Ovary (tissue), 7 donors: ENCODE measurements at regions not wholly inside any gene's neighbourhood (a gene's known extent, or its start where the extent isn't known, plus 50 kb on each side); places are given as distances from the start of the nearest gene placed in this dataset.

Experiments used
- DNase-seq, 5 donors: peaks; one replicate each; pipeline ENCODE4 v3.0.0-alpha.2; 2019 to 2020
- H3K27ac ChIP-seq, 2 donors: fragments of 200-600 bp; one replicate each; pipeline versions ENCODE4 v1.5.1 to v1.8.0; 2019 to 2022
- H3K27me3 ChIP-seq: fragments of 200-600 bp; one replicate; pipeline ENCODE4 v1.8.0; 2022
- H3K36me3 ChIP-seq: fragments of 200-600 bp; sonication (generic); one replicate; pipeline ENCODE4 v1.5.1; 2019
- H3K4me1 ChIP-seq: one replicate; pipeline ENCODE4 v1.8.1; 2013; ENCODE audit warnings: mild to moderate bottlenecking, moderate library complexity; ENCODE audit not compliant: insufficient read depth
- H3K4me3 ChIP-seq: fragments of 200-600 bp; sonication (generic); one replicate; pipeline ENCODE4 v1.5.1; 2017
- H3K9me3 ChIP-seq, 2 donors: fragments of 200-600 bp in 1 of 2; sonication (generic) in 1 of 2; one replicate each; pipeline versions ENCODE4 v1.5.1 to v1.8.1; 2013 to 2019; ENCODE audit warnings: mild to moderate bottlenecking in 1 of 2, moderate library complexity in 1 of 2
- CTCF ChIP-seq, 3 donors: fragments of 450-650 bp in 2 of 3; fragments of 200-600 bp in 1 of 3; IDR thresholded peaks; one replicate each; pipeline versions ENCODE4 v1.5.1 to v1.8.0; 2016 to 2022; ENCODE audit warnings: antibody characterized with exemption in 3 of 3, mild to moderate bottlenecking in 1 of 3
- EP300 ChIP-seq: sonication (generic); formaldehyde crosslinking; IDR thresholded peaks from one replicate; pipeline ENCODE4 v1.6.1; 2017; ENCODE audit warnings: antibody characterized with exemption
- POLR2A ChIP-seq: fragments of 450-650 bp; IDR thresholded peaks from one replicate; pipeline ENCODE4 v1.6.1; 2017; ENCODE audit warnings: antibody characterized with exemption, mild to moderate bottlenecking, moderate library complexity
- WGBS, 3 donors: extraction: QIAGEN DNeasy Blood & Tissue Kit in 1 of 3; methylation state at CpG; one replicate each; pipeline versions ENCODE4 v1.1.5 to v1.1.7; 2013 to 2017; 5-methylcytosine and 5-hydroxymethylcytosine counted together
- intact Hi-C, 4 donors: fragments of 100-400 bp; cut with DNase I; formaldehyde crosslinking; loops; one replicate each; pipeline versions ENCODE4 v1.11.0 to v1.15.1; 2022 to 2023
- donor health status: DM: no; HTN: no; CAD: no; lungs with moderate emphysema.
- donor health status: DM: no; HTN: no; CAD: no.
- donor health status: Bipolar disorder and iron deficiency.
- donor health status: DM: no; HTN: no; CAD: no.
- donor health status: DM: yes; HTN: yes; CAD: no.

- no peak overlapping the region for H3K27ac ChIP-seq
- WGBS, 3 donors, result 52 to 81% (median 68%) methylated on average over 2 of the region's 2 CpGs
- intact Hi-C loops, result no loop called here
Observed at GRCh38 chr5:158270996-158271554, 412.1 kb upstream of the CLINT1 start.

DNA sequence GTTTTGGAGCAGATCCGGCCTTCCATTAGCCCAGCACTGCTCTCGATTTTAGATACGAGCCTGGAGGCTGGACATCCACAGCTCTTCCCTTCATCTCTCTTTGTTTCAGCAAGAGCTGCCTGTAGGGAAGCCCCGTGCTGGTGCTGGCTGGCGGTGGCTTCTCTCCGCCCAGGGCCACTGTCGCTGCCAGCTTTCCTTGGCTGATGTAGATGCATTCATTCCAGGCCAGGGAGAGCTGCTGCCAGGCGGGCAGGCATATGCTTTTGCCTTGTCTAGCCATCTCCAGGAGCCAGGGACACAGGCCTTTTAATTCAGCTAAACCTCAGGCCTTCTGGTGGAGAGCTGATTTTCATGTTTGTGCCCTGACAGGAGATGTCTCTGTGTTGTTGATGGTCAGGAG lies 409.3 kb upstream of the CLINT1 start:
- DNase-seq, result no peak
- no peak overlapping the region for H3K4me3 ChIP-seq
- H3K4me1 ChIP-seq, result no peaks in the 10 kb centered on the region
- intact Hi-C loops, result no loop called here
- no peak overlapping the region for H3K27ac ChIP-seq
- TF ChIP-seq CTCF (IDR thresholded peaks at IDR 0.05), result no peak
- no peak for TF ChIP-seq EP300
- TF ChIP-seq POLR2A, result no peak
- WGBS, 3 donors, result 90 to 96% (median 95%) methylated on average over 8 of the region's 8 CpGs
- no peaks in the 10 kb centered on the region for H3K9me3 ChIP-seq
- no peaks in the 10 kb centered on the region for H3K36me3 ChIP-seq
- H3K27me3 ChIP-seq, result no peaks in the 10 kb centered on the region

More at GRCh38 chr5:158270996-158271554, 412.1 kb upstream of the CLINT1 start:
- no peak for TF ChIP-seq POLR2A
- no peak for TF ChIP-seq CTCF (IDR thresholded peaks at IDR 0.05)
- no peak for DNase-seq
- Histone ChIP-seq H3K4me3 (no peak overlapping the region), H3K27me3 (no peaks in the 10 kb centered on the region), H3K9me3 (no peaks in the 10 kb centered on the region), H3K36me3 (no peaks in the 10 kb centered on the region), H3K4me1 (no peaks in the 10 kb centered on the region)

GRCh38 chr5:158267228-158267627 lies 408.3 kb upstream of the CLINT1 start:
- no peak overlapping the region for H3K27ac ChIP-seq
- H3K36me3 ChIP-seq, result no peaks in the 10 kb centered on the region
- intact Hi-C loops, result no loop called here
- H3K9me3 ChIP-seq, result no peaks in the 10 kb centered on the region
- TF ChIP-seq EP300 (no peak), CTCF (IDR thresholded peaks at IDR 0.05) (no peak), POLR2A (no peak)
- no peak overlapping the region for H3K4me3 ChIP-seq
- WGBS, 3 donors, result 87 to 97% (median 93%) methylated on average over 2 of the region's 2 CpGs
- no peak for DNase-seq
- H3K4me1 ChIP-seq, result no peaks in the 10 kb centered on the region
- no peaks in the 10 kb centered on the region for H3K27me3 ChIP-seq

GRCh38 chr5:158265931-158266700 lies 407.2 kb upstream of the CLINT1 start:
- H3K27ac ChIP-seq, result no peak overlapping the region

More at GRCh38 chr5:158265931-158266700, 407.2 kb upstream of the CLINT1 start:
- intact Hi-C loops, result no loop called here
- Histone ChIP-seq H3K4me1 (no peaks in the 10 kb centered on the region), H3K9me3 (no peaks in the 10 kb centered on the region), H3K36me3 (no peaks in the 10 kb centered on the region), H3K4me3 (no peak overlapping the region), H3K27me3 (no peaks in the 10 kb centered on the region)
- no peak for DNase-seq
- 40 to 44% (median 41%) methylated on average over 4 of the region's 4 CpGs for WGBS, 3 donors
- no peak for TF ChIP-seq POLR2A
- TF ChIP-seq EP300, result no peak
- no peak for TF ChIP-seq CTCF (IDR thresholded peaks at IDR 0.05)
